ENCODE measurements at regions not wholly inside any gene's neighbourhood (a gene's known extent, or its start where the extent isn't known, plus 50 kb on each side); places are given as distances from the start of the nearest gene placed in this dataset.
"Not testable (repeated sequence)": the region's sequence is repeated elsewhere in the genome, so short reads cannot be mapped to it uniquely, and the experiment has no call there.

- H4K20me1 ChIP-seq (ENCODE audit: low read depth, low read length), result no peaks in the 10 kb centered on the region
- H3K36me3 ChIP-seq (ENCODE audit: low read length), result no peaks in the 10 kb centered on the region
- no peak overlapping the region for H3K4me2 ChIP-seq (ENCODE audit: low read depth, low read length, poor library complexity, severe bottlenecking)
- H3K9me2 ChIP-seq (replicated peaks; ENCODE audit: insufficient read depth, low read length), result no peaks in the 10 kb centered on the region
- H3K27ac ChIP-seq (ENCODE audit: low read depth, low read length), result no peak overlapping the region
- peaks cover 4% of the 10 kb centered on the region; the same call in 1 of the 2 replicates for H3K27me3 ChIP-seq (ENCODE audit: low read length)
- H3K79me2 ChIP-seq (ENCODE audit: insufficient read depth, low read length), result no peaks in the 10 kb centered on the region
- no peak for TF ChIP-seq EZH2phosphoT487 (conservative IDR thresholded peaks at IDR 0.05; ENCODE audit: low read length)
- TF ChIP-seq, protein P1, sequence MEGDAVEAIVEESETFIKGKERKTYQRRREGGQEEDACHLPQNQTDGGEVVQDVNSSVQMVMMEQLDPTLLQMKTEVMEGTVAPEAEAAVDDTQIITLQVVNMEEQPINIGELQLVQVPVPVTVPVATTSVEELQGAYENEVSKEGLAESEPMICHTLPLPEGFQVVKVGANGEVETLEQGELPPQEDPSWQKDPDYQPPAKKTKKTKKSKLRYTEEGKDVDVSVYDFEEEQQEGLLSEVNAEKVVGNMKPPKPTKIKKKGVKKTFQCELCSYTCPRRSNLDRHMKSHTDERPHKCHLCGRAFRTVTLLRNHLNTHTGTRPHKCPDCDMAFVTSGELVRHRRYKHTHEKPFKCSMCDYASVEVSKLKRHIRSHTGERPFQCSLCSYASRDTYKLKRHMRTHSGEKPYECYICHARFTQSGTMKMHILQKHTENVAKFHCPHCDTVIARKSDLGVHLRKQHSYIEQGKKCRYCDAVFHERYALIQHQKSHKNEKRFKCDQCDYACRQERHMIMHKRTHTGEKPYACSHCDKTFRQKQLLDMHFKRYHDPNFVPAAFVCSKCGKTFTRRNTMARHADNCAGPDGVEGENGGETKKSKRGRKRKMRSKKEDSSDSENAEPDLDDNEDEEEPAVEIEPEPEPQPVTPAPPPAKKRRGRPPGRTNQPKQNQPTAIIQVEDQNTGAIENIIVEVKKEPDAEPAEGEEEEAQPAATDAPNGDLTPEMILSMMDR (IDR thresholded peaks at IDR 0.05; ENCODE audit: insufficient read depth, low read length, poor library complexity, severe bottlenecking), result no peak
- no peak overlapping the region for H3K9ac ChIP-seq (ENCODE audit: low read length)
- H3K4me3 ChIP-seq (ENCODE audit: insufficient read depth, low read length, poor library complexity, severe bottlenecking), result no peak overlapping the region
- no peaks in the 10 kb centered on the region for H3F3A ChIP-seq (ENCODE audit: insufficient read depth)
- H2AFZ ChIP-seq (ENCODE audit: low read depth, low read length, severe bottlenecking), result no peak overlapping the region
- no peaks in the 10 kb centered on the region for H3K9me3 ChIP-seq (ENCODE audit: insufficient read depth, low read length)
Measured at GRCh38 chr14:78010688-78011087, 159.5 kb upstream of the NRXN3 start.

DNA sequence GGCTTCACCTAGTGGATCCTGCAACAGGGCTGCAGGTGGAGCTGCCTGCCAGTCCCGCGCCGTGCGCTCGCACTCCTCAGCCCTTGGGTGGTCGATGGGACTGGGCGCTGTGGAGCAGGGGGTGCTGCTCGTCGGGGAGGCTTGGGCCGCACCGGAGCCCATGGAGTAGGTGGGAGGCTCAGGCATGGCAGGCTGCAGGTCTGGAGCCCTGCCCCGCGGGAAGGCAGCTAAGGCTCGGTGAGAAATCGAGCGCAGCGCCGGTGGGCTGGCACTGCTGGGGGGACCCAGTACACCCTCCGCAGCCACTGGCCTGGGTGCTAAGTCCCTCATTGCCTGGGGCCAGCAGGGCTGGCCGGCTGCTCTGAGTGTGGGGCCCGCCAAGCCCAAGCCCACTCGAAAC, 156.3 kb upstream of the NRXN3 start:
- H4K20me1 ChIP-seq (ENCODE audit: low read depth, low read length); H3K9ac ChIP-seq (ENCODE audit: low read length); H3K36me3 ChIP-seq (ENCODE audit: low read length); H3K27ac ChIP-seq (ENCODE audit: low read depth, low read length); H3K79me2 ChIP-seq (ENCODE audit: insufficient read depth, low read length); H3K9me2 ChIP-seq (replicated peaks; ENCODE audit: insufficient read depth, low read length); H3F3A ChIP-seq (ENCODE audit: insufficient read depth); H3K9me3 ChIP-seq (ENCODE audit: insufficient read depth, low read length); H3K27me3 ChIP-seq (ENCODE audit: low read length); H2AFZ ChIP-seq (ENCODE audit: low read depth, low read length, severe bottlenecking); H3K4me2 ChIP-seq (ENCODE audit: low read depth, low read length, poor library complexity, severe bottlenecking); H3K4me3 ChIP-seq (ENCODE audit: insufficient read depth, low read length, poor library complexity, severe bottlenecking): not testable (repeated sequence)

DNA sequence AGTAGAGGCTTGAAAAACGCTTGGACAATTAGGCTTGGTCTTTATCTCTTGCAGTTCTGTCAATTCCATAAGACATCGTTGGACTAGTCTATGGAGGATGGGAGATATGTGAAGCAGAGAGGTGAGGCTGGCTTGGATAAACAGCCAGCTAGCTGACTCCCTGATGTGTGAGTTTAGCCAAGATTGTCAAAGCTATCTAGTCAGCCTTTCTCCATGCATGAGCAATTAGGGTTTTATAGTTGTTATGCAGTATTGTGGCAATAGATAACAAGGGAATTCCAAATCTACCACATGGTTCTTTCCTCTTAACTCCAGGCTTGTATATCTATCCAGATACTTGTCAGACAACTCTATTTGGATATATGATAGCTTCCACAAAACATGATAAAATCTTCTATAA, 153.6 kb upstream of the NRXN3 start:
- no peaks in the 10 kb centered on the region for H3K9me3 ChIP-seq (ENCODE audit: insufficient read depth, low read length)
- no peak for TF ChIP-seq EZH2phosphoT487 (conservative IDR thresholded peaks at IDR 0.05; ENCODE audit: low read length)
- TF ChIP-seq, protein P1 (IDR thresholded peaks at IDR 0.05; ENCODE audit: insufficient read depth, low read length, poor library complexity, severe bottlenecking), result no peak
- H3K9ac ChIP-seq (ENCODE audit: low read length), result no peak overlapping the region
- H4K20me1 ChIP-seq (ENCODE audit: low read depth, low read length), result no peaks in the 10 kb centered on the region
- H3F3A ChIP-seq (ENCODE audit: insufficient read depth), result no peaks in the 10 kb centered on the region
- H3K9me2 ChIP-seq (replicated peaks; ENCODE audit: insufficient read depth, low read length), result no peaks in the 10 kb centered on the region
- H2AFZ ChIP-seq (ENCODE audit: low read depth, low read length, severe bottlenecking), result no peak overlapping the region
- H3K27me3 ChIP-seq (ENCODE audit: low read length), result 0 out of 2 replicates have a peak, but pooled peaks cover under 1% of the 10 kb centered on the region
- no peaks in the 10 kb centered on the region for H3K79me2 ChIP-seq (ENCODE audit: insufficient read depth, low read length)
- no peaks in the 10 kb centered on the region for H3K36me3 ChIP-seq (ENCODE audit: low read length)
- no peak overlapping the region for H3K27ac ChIP-seq (ENCODE audit: low read depth, low read length)
- H3K4me2 ChIP-seq (ENCODE audit: low read depth, low read length, poor library complexity, severe bottlenecking), result no peak overlapping the region
- H3K4me3 ChIP-seq (ENCODE audit: insufficient read depth, low read length, poor library complexity, severe bottlenecking), result no peak overlapping the region

DNA sequence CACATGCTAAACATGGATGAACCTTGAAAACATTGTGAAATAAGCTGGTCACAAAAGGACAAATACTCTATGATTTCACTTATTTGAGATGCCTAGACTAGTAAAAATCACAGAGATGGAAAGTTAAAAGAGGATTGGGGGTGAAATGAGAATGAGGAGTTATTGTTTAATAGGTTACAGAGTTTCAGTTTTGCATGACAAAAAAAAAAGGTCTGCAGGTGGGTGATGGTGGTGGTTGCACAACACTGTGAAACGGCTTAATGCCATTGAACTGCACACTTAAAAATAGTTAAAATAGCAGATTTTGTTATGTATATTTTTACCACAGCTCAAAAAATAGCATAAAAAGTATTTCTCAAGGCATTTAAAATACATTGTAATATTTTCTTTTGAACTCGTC, 151.9 kb upstream of the NRXN3 start:
- no peaks in the 10 kb centered on the region for H3K9me3 ChIP-seq (ENCODE audit: insufficient read depth, low read length)
- no peaks in the 10 kb centered on the region for H4K20me1 ChIP-seq (ENCODE audit: low read depth, low read length)
- H3K79me2 ChIP-seq (ENCODE audit: insufficient read depth, low read length), result no peaks in the 10 kb centered on the region
- TF ChIP-seq, protein P1 (IDR thresholded peaks at IDR 0.05; ENCODE audit: insufficient read depth, low read length, poor library complexity, severe bottlenecking), result no peak
- TF ChIP-seq EZH2phosphoT487 (conservative IDR thresholded peaks at IDR 0.05; ENCODE audit: low read length), result no peak
- no peaks in the 10 kb centered on the region for H3K9me2 ChIP-seq (replicated peaks; ENCODE audit: insufficient read depth, low read length)
- no peak overlapping the region for H3K4me2 ChIP-seq (ENCODE audit: low read depth, low read length, poor library complexity, severe bottlenecking)
- no peaks in the 10 kb centered on the region for H3K36me3 ChIP-seq (ENCODE audit: low read length)
- no peaks in the 10 kb centered on the region for H3F3A ChIP-seq (ENCODE audit: insufficient read depth)
- H3K27ac ChIP-seq (ENCODE audit: low read depth, low read length), result no peak overlapping the region
- no peak overlapping the region for H3K4me3 ChIP-seq (ENCODE audit: insufficient read depth, low read length, poor library complexity, severe bottlenecking)
- H3K27me3 ChIP-seq (ENCODE audit: low read length), result no peaks in the 10 kb centered on the region
- no peak overlapping the region for H2AFZ ChIP-seq (ENCODE audit: low read depth, low read length, severe bottlenecking)
- H3K9ac ChIP-seq (ENCODE audit: low read length), result no peak overlapping the region

Data from SU-DHL-6 (cell line).